GM18505 (cell line): ENCODE measurements at regions not wholly inside any gene's neighbourhood (a gene's known extent, or its start where the extent isn't known, plus 50 kb on each side); places are given as distances from the start of the nearest gene placed in this dataset.

Experiments
- ATAC-seq: cut with Tn5 transposase; IDR thresholded peaks from one replicate; pipeline ENCODE4 v1.9.1; 2021; ENCODE audit not compliant: unreplicated experiment
- POLR2A ChIP-seq: IDR thresholded peaks from 4 replicates; pipeline ENCODE4 v1.6.1; 2011; ENCODE audit warnings: borderline replicate concordance; ENCODE audit not compliant: insufficient read depth, insufficient read length; ENCODE audit errors: extremely low read depth

DNA sequence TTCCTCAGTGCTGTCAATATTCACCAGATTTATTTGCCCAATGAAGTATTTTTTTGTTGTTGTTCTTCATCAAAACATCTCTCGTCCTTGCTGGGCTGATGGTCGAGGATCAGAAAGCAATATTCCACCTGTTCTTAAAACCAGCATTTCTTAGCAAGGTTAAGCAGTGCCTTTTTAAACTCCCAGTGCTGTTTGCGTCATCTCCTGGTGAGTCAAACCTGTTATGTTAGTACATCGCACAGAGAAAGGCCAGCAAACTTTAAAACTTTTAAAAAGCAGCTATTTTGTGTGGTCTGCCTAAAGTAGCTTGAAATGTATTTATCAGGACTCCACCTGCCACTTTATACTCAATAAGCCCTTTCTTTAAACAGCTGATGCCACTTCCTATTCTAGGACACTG, 802.0 kb downstream of the KCNA4 start:
- TF ChIP-seq POLR2A, result no peak
- ATAC-seq, result no peak

- no peak for ATAC-seq
- no peak for TF ChIP-seq POLR2A
Observed at GRCh38 chr11:29211202-29211601, 805.6 kb downstream of the KCNA4 start.

DNA sequence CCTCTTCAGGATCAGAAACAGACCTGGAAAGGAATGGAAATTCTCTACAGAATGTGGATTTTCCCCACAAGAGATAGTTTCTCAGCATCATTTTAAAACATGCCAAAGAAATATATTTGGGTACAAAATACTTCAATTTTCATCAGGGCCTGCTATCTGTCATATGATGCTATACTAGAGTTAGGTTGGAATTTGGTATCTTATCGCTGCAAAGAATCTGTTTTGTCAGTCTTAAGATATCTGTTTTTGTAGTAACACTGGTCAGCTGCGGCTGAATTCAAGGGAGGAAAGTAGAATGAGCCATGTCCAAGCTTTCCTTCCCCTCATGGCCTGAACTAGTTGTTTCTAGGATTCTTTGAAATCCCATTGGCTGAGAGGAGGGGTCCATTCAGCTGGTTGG, 806.4 kb downstream of the KCNA4 start:
- no peak for ATAC-seq
- no peak for TF ChIP-seq POLR2A

- TF ChIP-seq POLR2A, result no peak
- no peak for ATAC-seq
Observed at GRCh38 chr11:29208117-29208516, 808.7 kb downstream of the KCNA4 start.

DNA sequence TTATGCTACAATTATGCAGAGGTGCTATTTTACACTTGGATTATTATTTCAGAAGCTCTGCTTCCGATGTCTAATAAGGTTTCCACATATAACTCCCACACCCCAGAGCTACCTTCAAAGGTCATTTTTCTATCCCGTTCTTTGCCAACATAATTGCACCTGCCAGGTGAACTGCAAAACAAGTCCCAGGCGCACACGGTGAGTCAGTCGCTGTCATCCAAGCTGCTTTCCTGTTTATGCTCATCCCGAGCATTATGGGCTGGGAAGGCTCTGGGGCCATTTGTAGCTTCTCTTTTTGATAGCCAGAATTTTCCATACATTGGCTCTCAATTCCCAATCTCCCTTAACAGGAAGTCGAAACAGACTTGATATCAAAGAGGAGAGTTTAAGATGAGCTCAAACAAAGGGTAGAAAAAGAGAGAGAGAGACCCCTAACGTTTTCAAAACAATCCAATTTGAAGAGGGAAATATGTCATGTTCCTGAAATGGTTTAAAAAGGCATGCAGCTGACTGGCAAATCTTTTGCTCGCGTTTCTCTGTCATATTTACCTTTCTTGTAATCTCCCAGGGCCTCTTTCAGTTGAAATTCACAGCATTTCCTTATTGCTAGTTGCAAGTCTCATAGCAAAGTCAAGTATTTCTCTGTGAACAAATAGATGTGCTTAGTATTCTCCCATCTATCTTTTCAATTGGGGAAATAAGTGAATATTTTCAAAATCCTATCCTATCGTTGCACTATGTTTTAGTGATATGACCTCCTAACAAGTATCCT, 815.9 kb downstream of the KCNA4 start:
- TF ChIP-seq POLR2A, result no peak

DNA sequence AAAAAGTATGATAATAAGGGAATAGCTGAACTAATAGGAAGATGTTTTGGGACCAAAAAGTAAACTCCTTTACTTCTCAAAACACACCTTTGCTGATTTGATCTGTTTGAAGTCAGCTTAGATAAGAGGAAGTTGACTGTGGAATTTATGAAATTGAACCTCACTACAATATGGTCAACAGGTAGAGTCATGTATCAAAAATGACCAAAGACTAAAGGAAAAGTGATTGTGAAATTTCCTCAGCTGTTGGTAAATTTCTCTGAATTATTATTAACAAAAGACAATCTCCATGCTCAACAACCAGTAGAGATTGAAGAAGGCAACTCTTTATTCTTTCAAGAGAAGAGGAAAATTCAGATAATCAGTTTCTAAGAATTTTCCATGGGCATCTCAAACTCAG, 826.5 kb downstream of the KCNA4 start:
- no peak for TF ChIP-seq POLR2A
- ATAC-seq, result no peak

More for the DNA sequence above, 815.9 kb downstream of the KCNA4 start:
- ATAC-seq, result no peak

DNA sequence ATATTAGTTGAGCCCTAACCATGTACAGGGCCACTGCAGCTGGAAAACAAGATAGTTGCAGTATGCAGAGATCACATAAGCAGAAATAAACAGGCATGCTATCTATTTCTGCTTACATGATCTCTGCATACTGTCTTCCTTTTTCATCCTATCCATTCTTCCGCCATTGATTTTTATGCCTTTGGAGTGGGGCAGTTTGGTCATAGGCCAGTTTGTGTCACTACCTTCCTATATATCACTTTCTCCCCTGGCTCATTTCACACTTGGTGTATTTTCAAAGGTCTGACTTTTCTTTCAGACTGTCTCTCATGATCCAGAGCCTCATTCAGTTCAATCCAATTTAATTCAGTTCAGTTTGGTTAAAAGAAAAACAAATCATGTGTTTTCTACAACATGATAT, 829.6 kb downstream of the KCNA4 start:
- no peak for ATAC-seq
- TF ChIP-seq POLR2A, result no peak

DNA sequence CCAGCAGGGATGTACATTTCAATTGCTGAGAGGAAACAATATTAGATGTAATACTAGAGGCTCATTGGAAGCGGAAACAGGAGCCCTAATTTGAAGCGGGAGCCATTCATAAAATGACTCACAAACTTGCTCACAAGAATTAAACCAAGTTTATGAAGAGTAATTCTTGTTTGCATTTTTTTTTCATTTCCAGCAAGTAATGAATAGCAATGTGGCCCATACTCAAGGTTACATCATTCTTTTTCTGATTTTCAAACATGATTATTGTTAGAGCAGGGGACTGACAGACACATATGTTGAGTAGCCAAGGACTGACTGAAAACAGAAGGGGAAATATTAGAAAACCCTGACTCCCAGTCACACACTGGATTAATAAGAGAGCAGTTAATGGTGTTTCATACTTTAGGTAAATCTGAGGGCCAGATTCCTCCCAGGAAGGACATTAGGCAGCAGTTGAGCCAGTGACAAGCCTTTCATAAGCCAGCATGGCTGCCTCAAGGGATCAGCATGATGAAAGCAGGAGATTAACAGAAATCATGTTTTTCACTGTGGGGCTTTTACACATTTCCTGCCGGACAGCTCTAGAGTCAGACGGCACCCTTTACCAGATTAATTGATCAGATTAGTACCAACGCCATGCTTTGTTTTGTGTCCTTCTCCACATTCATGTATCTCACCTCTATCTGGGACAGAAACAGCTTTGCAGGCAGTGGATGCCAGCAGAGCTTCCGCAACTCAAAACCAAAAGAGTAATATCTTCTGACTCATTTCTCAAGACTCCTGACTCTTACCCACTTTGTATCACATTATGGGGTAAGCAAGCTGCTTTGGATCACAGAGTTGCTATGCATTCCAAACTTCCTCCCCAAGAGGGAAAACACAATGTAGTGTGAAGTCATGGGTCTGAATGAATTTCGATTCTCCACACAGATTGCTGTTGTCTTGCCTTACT, 831.6 kb downstream of the KCNA4 start:
- no peak for ATAC-seq
- TF ChIP-seq POLR2A, result no peak

- TF ChIP-seq POLR2A, result no peak
- no peak for ATAC-seq
Observed at GRCh38 chr11:29183301-29183700, 833.5 kb downstream of the KCNA4 start.

GRCh38 chr11:29173660-29174062, 843.2 kb downstream of the KCNA4 start:
- no peak for ATAC-seq
- no peak for TF ChIP-seq POLR2A

GRCh38 chr11:29171360-29171950, 845.4 kb downstream of the KCNA4 start:
- ATAC-seq, result no peak

DNA sequence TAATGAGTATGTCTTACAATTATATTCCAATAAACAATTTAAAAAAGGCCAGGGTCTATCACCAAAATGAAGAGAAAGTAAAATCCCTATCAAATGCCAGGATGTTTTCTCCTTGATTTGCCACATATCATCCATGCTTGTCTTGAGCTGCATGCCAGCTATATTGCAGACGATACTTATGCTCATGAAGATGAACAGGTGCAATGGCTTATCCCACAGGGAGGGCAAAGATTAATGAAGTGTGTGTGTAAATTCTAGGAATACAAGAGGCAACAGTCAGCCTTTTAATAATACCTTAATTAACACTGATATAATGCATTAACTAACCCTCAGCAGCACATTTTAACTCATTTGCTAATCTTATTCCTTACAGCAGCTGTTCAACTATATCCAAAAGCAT, 850.5 kb downstream of the KCNA4 start:
- no peak for ATAC-seq
- TF ChIP-seq POLR2A, result no peak

More at GRCh38 chr11:29171360-29171950, 845.4 kb downstream of the KCNA4 start:
- TF ChIP-seq POLR2A, result no peak

- ATAC-seq, result no peak
- TF ChIP-seq POLR2A, result no peak
Observed at GRCh38 chr11:29163231-29163630, 853.6 kb downstream of the KCNA4 start.
